Epithelial cell of esophagus (primary cell): ENCODE measurements at regions not wholly inside any gene's neighbourhood (a gene's known extent, or its start where the extent isn't known, plus 50 kb on each side); places are given as distances from the start of the nearest gene placed in this dataset.

ENCODE experiments used
- DNase-seq: peaks from one replicate; pipeline ENCODE4 v3.0.0; 2010; ENCODE audit warnings: low read depth
- H3K4me3 ChIP-seq: 2 replicates; pipeline ENCODE4 v1.5.1; 2011; ENCODE audit warnings: mild to moderate bottlenecking, low read length, control low read depth
- TF ChIP-seq, protein P1 (sequence below): IDR thresholded peaks from 2 replicates; pipeline ENCODE4 v1.5.1; 2011; ENCODE audit warnings: low read depth, mild to moderate bottlenecking, low read length, control low read depth, inconsistent platforms; ENCODE audit not compliant: insufficient read depth; ENCODE audit errors: missing control alignments

DNA sequence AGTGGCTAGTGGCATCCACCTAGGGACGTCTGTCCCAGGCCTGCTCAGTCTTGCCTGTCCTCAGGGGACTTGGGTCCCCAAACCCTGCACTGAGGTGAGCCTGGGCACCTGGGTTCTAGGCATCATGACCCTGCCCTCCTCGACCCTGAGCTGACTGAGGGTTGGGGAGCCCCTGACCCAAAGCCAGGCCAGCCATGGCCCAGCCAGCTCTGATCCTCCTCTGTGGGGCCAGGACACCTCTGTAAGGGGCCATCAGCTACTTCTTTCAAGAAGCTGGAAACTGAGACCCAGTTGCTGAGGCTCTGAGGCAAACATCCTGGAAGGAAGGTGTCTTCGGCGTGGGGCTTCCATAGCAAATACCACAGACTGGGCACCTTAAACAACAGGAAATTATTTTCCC is 329.3 kb downstream of the QKI start:
- H3K4me3 ChIP-seq = no peak overlapping the region
- DNase-seq = no peak
- TF ChIP-seq, protein P1, sequence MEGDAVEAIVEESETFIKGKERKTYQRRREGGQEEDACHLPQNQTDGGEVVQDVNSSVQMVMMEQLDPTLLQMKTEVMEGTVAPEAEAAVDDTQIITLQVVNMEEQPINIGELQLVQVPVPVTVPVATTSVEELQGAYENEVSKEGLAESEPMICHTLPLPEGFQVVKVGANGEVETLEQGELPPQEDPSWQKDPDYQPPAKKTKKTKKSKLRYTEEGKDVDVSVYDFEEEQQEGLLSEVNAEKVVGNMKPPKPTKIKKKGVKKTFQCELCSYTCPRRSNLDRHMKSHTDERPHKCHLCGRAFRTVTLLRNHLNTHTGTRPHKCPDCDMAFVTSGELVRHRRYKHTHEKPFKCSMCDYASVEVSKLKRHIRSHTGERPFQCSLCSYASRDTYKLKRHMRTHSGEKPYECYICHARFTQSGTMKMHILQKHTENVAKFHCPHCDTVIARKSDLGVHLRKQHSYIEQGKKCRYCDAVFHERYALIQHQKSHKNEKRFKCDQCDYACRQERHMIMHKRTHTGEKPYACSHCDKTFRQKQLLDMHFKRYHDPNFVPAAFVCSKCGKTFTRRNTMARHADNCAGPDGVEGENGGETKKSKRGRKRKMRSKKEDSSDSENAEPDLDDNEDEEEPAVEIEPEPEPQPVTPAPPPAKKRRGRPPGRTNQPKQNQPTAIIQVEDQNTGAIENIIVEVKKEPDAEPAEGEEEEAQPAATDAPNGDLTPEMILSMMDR = no peak

DNA sequence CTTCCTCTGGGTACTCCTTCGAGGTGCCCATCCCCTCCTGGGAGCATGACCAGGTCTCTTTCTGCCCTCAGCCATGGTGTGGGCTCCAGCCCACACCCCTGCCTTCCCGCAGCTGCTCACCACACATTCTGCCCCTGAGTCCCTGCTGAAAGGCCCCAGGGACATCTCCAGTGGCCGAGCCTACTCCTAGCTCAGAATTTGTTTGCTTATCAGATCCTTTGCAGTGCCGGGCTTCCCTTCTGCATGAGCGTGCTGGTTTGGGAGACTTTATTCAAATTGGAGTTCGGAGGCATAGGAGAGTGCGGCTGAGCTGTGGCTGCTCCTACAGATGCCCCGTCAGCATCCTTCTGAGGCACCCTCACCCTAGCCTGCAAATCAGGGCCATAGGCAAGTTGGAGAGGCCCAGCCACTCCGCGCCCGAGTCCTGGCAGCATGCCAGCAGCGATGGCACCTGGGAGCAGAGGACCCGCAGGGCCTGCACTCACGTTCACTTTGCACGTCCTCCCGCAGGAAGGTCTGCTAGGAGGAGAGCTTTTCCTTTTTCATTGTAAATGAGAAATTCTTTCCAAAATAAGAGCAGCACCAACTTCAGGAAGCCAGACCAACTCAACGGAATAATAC is 327.3 kb downstream of the QKI start:
- TF ChIP-seq, protein P1 = no peak
- H3K4me3 ChIP-seq = no peak overlapping the region
- no peak for DNase-seq

DNA sequence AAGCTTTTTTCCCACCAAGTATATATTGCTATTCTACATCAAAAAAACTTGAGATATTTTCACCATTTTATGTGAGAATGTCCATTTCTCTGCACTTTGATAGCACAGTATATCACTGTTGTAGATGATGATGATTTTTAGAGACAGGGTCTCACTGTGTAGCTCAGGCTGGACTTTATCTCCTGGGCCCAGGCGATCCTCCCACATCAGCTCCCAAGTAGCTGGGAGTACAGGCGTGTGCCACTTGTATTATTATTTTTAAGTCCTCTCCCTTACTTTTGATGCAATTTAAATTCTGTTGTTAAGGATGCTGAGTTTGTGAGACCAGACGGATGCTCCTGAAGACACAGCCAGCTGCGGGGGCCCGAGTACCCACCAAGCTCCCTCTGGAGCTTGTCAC is 326.8 kb downstream of the QKI start:
- TF ChIP-seq, protein P1 = no peak
- no peak for DNase-seq

DNA sequence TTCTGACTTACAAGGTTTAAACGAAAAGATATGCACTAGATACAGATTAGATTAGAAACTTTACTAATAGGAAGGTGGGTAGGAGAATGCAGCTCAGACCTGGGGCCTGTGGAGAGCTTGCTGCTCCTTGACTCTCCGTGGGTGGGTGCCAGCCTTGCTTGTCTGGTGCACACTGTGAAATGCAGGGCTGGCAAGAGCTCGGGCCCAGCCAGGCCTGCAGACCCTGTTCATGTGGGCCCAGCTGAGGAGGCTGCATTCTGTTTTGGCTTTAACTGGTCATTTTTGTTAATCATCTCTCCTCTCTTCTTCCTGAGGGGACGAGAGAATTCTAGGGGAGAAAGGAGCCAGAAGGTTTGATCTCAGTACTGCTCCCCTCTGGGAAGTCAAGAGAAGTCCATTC is 325.4 kb downstream of the QKI start:
- no peak overlapping the region for H3K4me3 ChIP-seq
- TF ChIP-seq, protein P1 = no peak
- no peak for DNase-seq

More for the DNA sequence above, 326.8 kb downstream of the QKI start:
- no peak overlapping the region for H3K4me3 ChIP-seq

DNA sequence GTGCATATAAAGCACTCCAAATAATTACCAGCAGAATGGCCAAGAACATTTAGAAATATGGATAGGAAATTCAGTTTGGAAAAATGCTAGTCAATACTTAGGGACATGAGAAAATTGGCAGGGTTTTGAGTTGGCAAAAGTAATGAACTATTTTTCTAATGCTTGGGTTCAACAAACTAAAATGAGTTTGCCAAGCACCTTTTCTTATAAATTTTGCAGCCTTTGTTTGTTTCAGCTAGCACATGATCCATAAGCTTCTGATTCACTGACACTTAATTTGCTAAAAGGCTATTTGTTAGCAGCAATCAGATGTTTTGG is 324.8 kb downstream of the QKI start:
- TF ChIP-seq, protein P1 = no peak
- no peak for DNase-seq
- H3K4me3 ChIP-seq = no peak overlapping the region

DNA sequence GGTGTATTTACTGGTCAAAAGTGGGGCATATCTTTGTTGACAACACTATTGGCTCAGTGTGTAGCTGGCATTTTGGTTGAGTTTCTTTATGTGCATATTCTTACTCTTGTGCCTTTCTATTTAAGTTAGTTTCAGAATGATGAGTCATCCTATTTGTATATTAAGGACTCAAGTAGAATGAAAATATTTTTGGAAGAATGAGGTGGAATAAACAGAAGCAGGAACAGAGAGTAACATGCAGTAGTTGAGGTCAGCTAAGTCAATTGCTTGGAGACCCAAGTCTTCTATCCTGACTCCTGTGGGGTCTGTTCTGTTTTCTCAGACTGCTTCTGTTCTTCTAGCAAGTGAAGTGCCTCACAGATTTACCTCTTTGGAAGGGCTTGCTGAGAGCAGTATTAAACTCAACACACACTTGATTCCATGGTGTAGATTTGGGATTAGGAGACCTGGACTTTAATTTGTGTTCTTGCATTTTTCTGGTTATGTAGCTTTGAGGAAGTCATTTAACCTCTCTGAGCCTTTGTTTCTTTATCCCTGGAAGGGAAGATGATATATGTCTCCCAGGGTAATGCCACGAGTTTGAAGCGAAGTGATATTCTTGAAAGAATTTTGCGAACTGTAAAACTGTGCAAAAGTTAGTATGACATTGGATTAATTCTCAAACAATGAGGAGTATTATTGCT is 324.3 kb downstream of the QKI start:
- DNase-seq = no peak
- no peak overlapping the region for H3K4me3 ChIP-seq
- TF ChIP-seq, protein P1 = no peak

DNA sequence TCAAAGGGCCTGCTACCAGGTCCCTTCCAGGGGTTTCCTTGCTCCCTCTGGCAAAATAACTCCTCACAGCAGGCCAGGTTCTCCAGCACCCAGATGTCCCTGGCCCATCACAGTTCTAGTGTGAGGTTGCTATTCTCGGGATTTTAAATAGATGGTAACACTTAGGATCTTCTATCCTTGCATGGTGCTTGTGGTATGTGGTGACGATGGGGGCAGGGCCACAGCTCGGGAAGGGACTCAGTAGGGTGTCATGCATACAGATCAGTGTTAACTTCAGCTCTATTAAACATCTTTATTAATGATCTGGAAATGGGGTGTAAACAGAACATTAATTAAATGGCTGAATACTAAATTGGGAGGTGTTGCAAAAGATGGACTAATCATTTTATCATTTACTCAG is 323.8 kb downstream of the QKI start:
- TF ChIP-seq, protein P1 = no peak
- DNase-seq = no peak

More for the DNA sequence above, 323.8 kb downstream of the QKI start:
- H3K4me3 ChIP-seq = no peak overlapping the region
